ENCODE measurements at regions not wholly inside any gene's neighbourhood (a gene's known extent, or its start where the extent isn't known, plus 50 kb on each side); places are given as distances from the start of the nearest gene placed in this dataset.

- Mint-ChIP-seq H3K27me3 (ENCODE audit: low read depth) (peaks cover 4% of the 10 kb centered on the region), H3K36me3 (ENCODE audit: insufficient read depth) (no peaks in the 10 kb centered on the region), H3K4me1 (ENCODE audit: low read depth) (no peaks in the 10 kb centered on the region), H3K9me3 (no peaks in the 10 kb centered on the region), H3K4me3 (no peak overlapping the region)
- DNase-seq (no peak), ATAC-seq (no peak)
Measured at GRCh38 chr19:30118221-30118620, 176.2 kb downstream of the URI1 start.

- DNase-seq (no peak), ATAC-seq (no peak)
- H3K36me3 Mint-ChIP-seq (ENCODE audit: insufficient read depth) = no peaks in the 10 kb centered on the region
- H3K4me1 Mint-ChIP-seq (ENCODE audit: low read depth) = no peaks in the 10 kb centered on the region
- H3K27me3 Mint-ChIP-seq (ENCODE audit: low read depth) = peaks cover 4% of the 10 kb centered on the region
- H3K9me3 Mint-ChIP-seq = no peaks in the 10 kb centered on the region
- no peak overlapping the region for H3K4me3 Mint-ChIP-seq
Measured at GRCh38 chr19:30118760-30119159, 176.7 kb downstream of the URI1 start.

GRCh38 chr19:30119180-30119908 lies 177.3 kb downstream of the URI1 start:
- Mint-ChIP-seq H3K4me3 (no peak overlapping the region), H3K36me3 (ENCODE audit: insufficient read depth) (no peaks in the 10 kb centered on the region), H3K4me1 (ENCODE audit: low read depth) (no peaks in the 10 kb centered on the region), H3K27me3 (ENCODE audit: low read depth) (peaks cover 4% of the 10 kb centered on the region), H3K9me3 (no peaks in the 10 kb centered on the region)
- no peak for DNase-seq
- no peak for ATAC-seq

GRCh38 chr19:30120860-30121484 lies 178.9 kb downstream of the URI1 start:
- Mint-ChIP-seq H3K9me3 (no peaks in the 10 kb centered on the region), H3K27me3 (ENCODE audit: low read depth) (peaks cover 4% of the 10 kb centered on the region), H3K4me3 (no peak overlapping the region), H3K36me3 (ENCODE audit: insufficient read depth) (no peaks in the 10 kb centered on the region), H3K4me1 (ENCODE audit: low read depth) (no peaks in the 10 kb centered on the region)
- ATAC-seq (no peak), DNase-seq (no peak)

GRCh38 chr19:30122431-30122830 lies 180.4 kb downstream of the URI1 start:
- Mint-ChIP-seq H3K4me3 (no peak overlapping the region), H3K4me1 (ENCODE audit: low read depth) (no peaks in the 10 kb centered on the region), H3K9me3 (no peaks in the 10 kb centered on the region), H3K36me3 (ENCODE audit: insufficient read depth) (no peaks in the 10 kb centered on the region), H3K27me3 (ENCODE audit: low read depth) (peaks cover 4% of the 10 kb centered on the region)
- ATAC-seq = no peak
- no peak for DNase-seq

- Mint-ChIP-seq H3K36me3 (ENCODE audit: insufficient read depth) (no peaks in the 10 kb centered on the region), H3K27me3 (ENCODE audit: low read depth) (peaks cover 4% of the 10 kb centered on the region), H3K4me1 (ENCODE audit: low read depth) (no peaks in the 10 kb centered on the region), H3K9me3 (no peaks in the 10 kb centered on the region), H3K4me3 (no peak overlapping the region)
- DNase-seq (no peak), ATAC-seq (no peak)
Measured at GRCh38 chr19:30123119-30123518, 181.1 kb downstream of the URI1 start.

- Mint-ChIP-seq H3K4me3 (no peak overlapping the region), H3K36me3 (ENCODE audit: insufficient read depth) (no peaks in the 10 kb centered on the region), H3K9me3 (no peaks in the 10 kb centered on the region), H3K4me1 (ENCODE audit: low read depth) (no peaks in the 10 kb centered on the region), H3K27me3 (ENCODE audit: low read depth) (peaks cover 4% of the 10 kb centered on the region)
- DNase-seq (no peak), ATAC-seq (no peak)
Measured at GRCh38 chr19:30123611-30124010, 181.6 kb downstream of the URI1 start.

GRCh38 chr19:30128211-30128610 lies 186.2 kb downstream of the URI1 start:
- Mint-ChIP-seq H3K36me3 (ENCODE audit: insufficient read depth) (no peaks in the 10 kb centered on the region), H3K4me3 (no peak overlapping the region), H3K9me3 (peaks cover 6% of the 10 kb centered on the region), H3K4me1 (ENCODE audit: low read depth) (no peaks in the 10 kb centered on the region), H3K27me3 (ENCODE audit: low read depth) (peaks cover 6% of the 10 kb centered on the region)
- ATAC-seq = no peak
- DNase-seq = no peak

- H3K9me3 Mint-ChIP-seq = peaks cover 6% of the 10 kb centered on the region
- no peak overlapping the region for H3K4me3 Mint-ChIP-seq
- H3K27me3 Mint-ChIP-seq (ENCODE audit: low read depth) = peaks cover 6% of the 10 kb centered on the region
- no peaks in the 10 kb centered on the region for H3K4me1 Mint-ChIP-seq (ENCODE audit: low read depth)
- DNase-seq = no peak
- no peaks in the 10 kb centered on the region for H3K36me3 Mint-ChIP-seq (ENCODE audit: insufficient read depth)
- no peak for ATAC-seq
Measured at GRCh38 chr19:30130356-30131122, 188.5 kb downstream of the URI1 start.

- Mint-ChIP-seq H3K4me1 (ENCODE audit: low read depth) (no peaks in the 10 kb centered on the region), H3K9me3 (peaks cover 6% of the 10 kb centered on the region), H3K36me3 (ENCODE audit: insufficient read depth) (no peaks in the 10 kb centered on the region), H3K27me3 (ENCODE audit: low read depth) (peaks cover 6% of the 10 kb centered on the region), H3K4me3 (no peak overlapping the region)
- no peak for ATAC-seq
- DNase-seq = no peak
Measured at GRCh38 chr19:30131246-30131645, 189.2 kb downstream of the URI1 start.

- Mint-ChIP-seq H3K4me3 (no peak overlapping the region), H3K36me3 (ENCODE audit: insufficient read depth) (no peaks in the 10 kb centered on the region), H3K9me3 (peaks cover 6% of the 10 kb centered on the region), H3K27me3 (ENCODE audit: low read depth) (peaks cover 6% of the 10 kb centered on the region), H3K4me1 (ENCODE audit: low read depth) (no peaks in the 10 kb centered on the region)
- no peak for DNase-seq
- ATAC-seq = no peak
Measured at GRCh38 chr19:30131722-30132291, 189.8 kb downstream of the URI1 start.

GRCh38 chr19:30132343-30133075 lies 190.5 kb downstream of the URI1 start:
- no peak for DNase-seq
- Mint-ChIP-seq H3K27me3 (ENCODE audit: low read depth) (peaks cover 6% of the 10 kb centered on the region), H3K9me3 (peaks cover 6% of the 10 kb centered on the region), H3K4me3 (no peak overlapping the region), H3K4me1 (ENCODE audit: low read depth) (no peaks in the 10 kb centered on the region), H3K36me3 (ENCODE audit: insufficient read depth) (no peaks in the 10 kb centered on the region)
- ATAC-seq = no peak

GRCh38 chr19:30133803-30134202 lies 191.8 kb downstream of the URI1 start:
- ATAC-seq (no peak), DNase-seq (no peak)
- no peaks in the 10 kb centered on the region for H3K36me3 Mint-ChIP-seq (ENCODE audit: insufficient read depth)
- H3K4me3 Mint-ChIP-seq = no peak overlapping the region
- peaks cover 6% of the 10 kb centered on the region for H3K27me3 Mint-ChIP-seq (ENCODE audit: low read depth)
- peaks cover 6% of the 10 kb centered on the region for H3K9me3 Mint-ChIP-seq
- H3K4me1 Mint-ChIP-seq (ENCODE audit: low read depth) = no peaks in the 10 kb centered on the region

GRCh38 chr19:30135093-30135757 lies 193.2 kb downstream of the URI1 start:
- ATAC-seq (no peak), DNase-seq (no peak)
- H3K4me3 Mint-ChIP-seq = no peak overlapping the region
- peaks cover 2% of the 10 kb centered on the region for H3K27me3 Mint-ChIP-seq (ENCODE audit: low read depth)
- H3K4me1 Mint-ChIP-seq (ENCODE audit: low read depth) = no peaks in the 10 kb centered on the region
- no peaks in the 10 kb centered on the region for H3K9me3 Mint-ChIP-seq
- H3K36me3 Mint-ChIP-seq (ENCODE audit: insufficient read depth) = no peaks in the 10 kb centered on the region
